GM12874 (cell line): ENCODE measurements at regions not wholly inside any gene's neighbourhood (a gene's known extent, or its start where the extent isn't known, plus 50 kb on each side); places are given as distances from the start of the nearest gene placed in this dataset.

Source experiments
- CTCF ChIP-seq: IDR thresholded peaks from 2 replicates; pipeline ENCODE4 v1.5.1; 2011; ENCODE audit warnings: low read depth, mild to moderate bottlenecking, control low read depth, low read length, moderate library complexity; ENCODE audit not compliant: insufficient read depth

- no peak for TF ChIP-seq CTCF
Observed at GRCh38 chr5:60521376-60522291, 178.3 kb downstream of the DEPDC1B start.

GRCh38 chr5:60520451-60521227, 179.3 kb downstream of the DEPDC1B start:
- no peak for TF ChIP-seq CTCF

- no peak for TF ChIP-seq CTCF
Observed at GRCh38 chr5:60519372-60519771, 180.6 kb downstream of the DEPDC1B start.

- TF ChIP-seq CTCF = no peak
Observed at GRCh38 chr5:60517850-60518249, 182.1 kb downstream of the DEPDC1B start.

GRCh38 chr5:60517094-60517694, 182.8 kb downstream of the DEPDC1B start:
- TF ChIP-seq CTCF = no peak

- TF ChIP-seq CTCF = no peak
Observed at GRCh38 chr5:60516688-60517087, 183.3 kb downstream of the DEPDC1B start.

GRCh38 chr5:60514152-60514551, 185.8 kb downstream of the DEPDC1B start:
- TF ChIP-seq CTCF = no peak
